ENCODE measurements at regions not wholly inside any gene's neighbourhood (a gene's known extent, or its start where the extent isn't known, plus 50 kb on each side); places are given as distances from the start of the nearest gene placed in this dataset.
"Not testable (repeated sequence)": the region's sequence is repeated elsewhere in the genome, so short reads cannot be mapped to it uniquely, and the experiment has no call there.

DNA sequence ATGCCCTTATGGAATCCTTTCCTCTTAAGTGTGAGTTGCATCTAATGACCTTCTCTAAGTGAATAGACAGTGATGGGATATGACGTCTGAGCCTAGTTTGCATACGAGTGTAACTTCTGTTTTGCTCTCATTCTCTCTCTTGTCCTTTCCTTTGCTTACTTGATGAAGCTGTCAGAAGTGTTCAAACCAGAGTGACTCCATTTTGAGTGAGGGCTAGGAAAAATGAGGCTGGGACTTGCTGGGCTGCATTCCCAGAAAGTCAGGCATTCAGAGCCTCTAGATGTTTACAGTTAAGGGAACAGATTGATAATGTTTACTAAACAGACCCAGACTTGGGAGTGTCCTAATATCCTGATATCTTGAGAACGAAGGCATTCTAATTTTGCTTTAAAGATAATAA lies 311.2 kb upstream of the SOX4 start:
- DNase-seq (ENCODE audit: low spot score) = not testable (repeated sequence)

DNA sequence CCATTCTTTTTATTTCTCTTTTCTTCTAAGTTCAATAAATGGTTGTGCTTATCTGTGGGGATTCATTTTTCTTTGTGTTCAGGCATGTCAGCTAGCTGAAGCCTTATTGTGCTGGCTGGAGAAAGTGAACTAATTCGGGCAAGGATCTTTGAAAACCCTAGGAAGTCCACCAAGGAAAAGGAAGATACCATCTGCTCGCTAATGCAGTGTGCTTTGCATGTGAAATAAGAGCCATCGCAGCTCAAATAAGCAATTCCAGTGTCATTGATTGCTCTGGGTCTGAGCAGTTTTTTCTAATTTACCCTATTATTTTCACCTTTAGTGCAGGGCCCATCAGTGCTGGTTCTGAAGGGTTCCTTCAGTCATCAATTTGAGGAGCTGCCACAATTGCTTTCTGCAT lies 309.4 kb upstream of the SOX4 start:
- DNase-seq (ENCODE audit: low spot score) = no peak

- no peak for DNase-seq (ENCODE audit: low spot score)
Observed at GRCh38 chr6:21284706-21285105, 308.8 kb upstream of the SOX4 start.

- no peak for DNase-seq (ENCODE audit: low spot score)
Observed at GRCh38 chr6:21294144-21294543, 299.4 kb upstream of the SOX4 start.

DNA sequence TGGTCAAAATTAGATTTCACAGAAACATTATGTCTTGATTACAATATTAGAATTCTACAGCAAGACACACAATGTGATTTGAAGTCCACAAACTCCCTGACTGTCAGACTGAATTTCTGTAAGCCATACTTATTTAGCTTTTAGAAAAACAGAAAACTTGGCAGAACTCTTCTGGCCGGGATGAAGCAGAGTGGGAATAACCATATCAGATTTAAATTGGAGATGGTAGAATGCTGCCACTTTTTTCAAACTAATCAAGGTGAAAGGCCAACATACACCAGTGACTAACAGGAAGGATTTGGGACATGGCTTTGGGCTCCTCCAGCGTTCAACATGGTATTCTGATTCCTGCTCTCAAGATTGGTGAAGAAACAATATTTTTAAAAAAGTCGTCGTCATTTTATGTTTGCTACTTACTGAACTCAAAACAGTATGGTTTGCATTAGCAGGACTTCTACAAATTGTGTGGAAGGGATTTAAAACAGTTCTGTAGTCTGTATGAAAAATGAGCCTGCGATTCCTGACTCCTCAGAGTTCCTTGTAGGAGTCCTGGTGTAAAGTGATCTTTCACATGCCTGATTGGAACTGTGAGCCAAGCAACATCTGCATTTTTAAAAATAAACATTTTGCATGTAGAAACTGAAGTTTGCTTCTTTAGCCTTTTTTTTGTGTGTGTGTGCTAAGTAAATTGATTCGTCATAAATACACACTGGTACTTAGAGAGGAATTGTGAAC lies 297.9 kb upstream of the SOX4 start:
- DNase-seq (ENCODE audit: low spot score) = no peak

DNA sequence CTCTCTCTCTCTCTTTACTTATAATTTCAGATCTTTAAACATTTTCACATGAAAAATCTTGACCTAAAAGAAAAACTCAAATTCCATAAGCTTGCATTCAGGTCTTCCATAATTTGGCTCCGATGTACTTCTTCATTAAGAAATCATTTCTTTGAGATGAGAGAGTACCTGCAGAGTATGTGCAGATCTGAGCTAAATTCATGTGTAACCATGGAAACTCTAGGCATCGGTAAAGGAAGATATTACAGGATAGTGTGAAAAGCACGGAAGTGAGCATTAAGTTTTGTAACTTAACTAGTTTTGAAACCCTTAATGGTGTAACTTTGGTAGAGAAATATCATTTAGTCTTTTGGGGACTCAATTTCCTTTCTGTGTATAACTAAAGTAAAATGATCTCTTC lies 295.9 kb upstream of the SOX4 start:
- no peak for DNase-seq (ENCODE audit: low spot score)

DNA sequence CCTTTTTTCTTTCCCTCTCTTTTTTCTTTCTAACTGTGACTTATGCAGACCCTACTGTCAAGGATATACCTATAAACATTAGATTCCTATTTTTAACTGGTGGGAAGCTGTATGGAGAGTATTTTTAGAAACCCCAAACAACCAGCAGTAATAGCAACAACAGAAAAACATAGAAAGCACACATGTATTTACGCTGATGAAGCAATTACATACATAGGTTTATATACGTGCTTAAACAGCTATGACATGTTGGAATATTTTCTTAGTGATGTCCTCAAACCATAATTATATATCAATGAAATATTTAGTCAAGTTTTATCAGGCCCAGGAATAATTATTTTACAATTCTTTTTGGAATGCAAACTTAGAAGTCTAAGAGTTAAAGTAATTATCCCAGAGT lies 294.3 kb upstream of the SOX4 start:
- DNase-seq (ENCODE audit: low spot score) = no peak

DNA sequence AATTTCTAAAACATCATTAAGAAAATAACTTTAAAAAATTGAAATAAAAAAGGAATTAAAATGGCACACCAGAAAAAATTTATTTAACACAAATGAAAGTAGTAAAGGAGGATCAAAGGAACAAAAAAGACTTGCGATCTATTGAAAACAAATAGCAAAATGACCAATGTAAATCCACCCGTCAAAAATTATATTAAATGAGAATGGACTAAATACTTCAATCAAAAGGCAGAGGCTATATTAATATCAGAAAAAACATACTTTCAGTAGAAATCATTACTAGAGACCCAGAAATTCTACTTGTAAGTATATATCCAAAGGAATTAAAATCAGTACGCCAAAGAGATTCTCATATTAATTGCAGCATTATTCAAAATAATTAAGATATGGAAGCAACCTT lies 293.1 kb upstream of the SOX4 start:
- no peak for DNase-seq (ENCODE audit: low spot score)

GRCh38 chr6:21305893-21306332 lies 287.6 kb upstream of the SOX4 start:
- peak; percentile 45 for DNase-seq (ENCODE audit: low spot score)

DNA sequence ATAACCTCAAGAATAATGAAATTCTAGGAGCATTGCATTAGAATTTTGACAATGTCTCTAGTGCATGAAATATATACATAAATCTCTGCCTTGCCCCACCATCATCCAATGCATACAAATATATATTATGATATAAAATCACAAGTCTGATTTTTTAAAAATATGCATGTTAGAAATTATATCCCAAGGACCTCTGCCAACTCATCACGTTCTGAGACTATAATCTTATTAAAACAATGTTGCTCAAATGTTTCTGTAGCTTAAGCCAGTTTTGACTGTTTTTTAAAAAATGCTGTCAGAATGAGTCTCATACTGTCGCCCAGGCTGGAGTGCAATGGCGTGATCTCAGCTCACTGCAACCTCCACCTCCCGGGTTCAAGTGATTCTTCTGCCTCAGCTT lies 287.0 kb upstream of the SOX4 start:
- DNase-seq (ENCODE audit: low spot score) = no peak

GRCh38 chr6:21309807-21310221 lies 283.7 kb upstream of the SOX4 start:
- no peak for DNase-seq (ENCODE audit: low spot score)

- no peak for DNase-seq (ENCODE audit: low spot score)
Observed at GRCh38 chr6:21310568-21311140, 282.9 kb upstream of the SOX4 start.

DNA sequence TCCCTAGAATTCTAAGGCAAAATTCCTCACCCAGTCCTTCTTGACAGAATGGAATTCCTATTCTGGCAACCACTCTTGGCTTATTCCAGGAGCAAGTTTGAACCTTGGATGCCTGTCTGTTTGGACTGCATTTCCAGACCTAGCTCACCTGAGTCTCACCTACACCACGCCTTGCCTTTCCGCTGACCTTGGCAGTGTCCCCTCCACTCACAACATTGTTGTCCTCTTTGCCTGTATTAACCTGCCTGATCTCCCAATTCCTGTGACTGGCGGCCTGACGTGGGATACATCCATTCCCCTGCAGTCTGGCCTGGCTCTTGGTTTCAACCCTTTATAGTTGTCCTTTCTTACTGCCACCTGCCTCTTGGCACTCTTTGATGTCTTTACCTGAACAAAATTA lies 281.4 kb upstream of the SOX4 start:
- DNase-seq (ENCODE audit: low spot score) = no peak

DNA sequence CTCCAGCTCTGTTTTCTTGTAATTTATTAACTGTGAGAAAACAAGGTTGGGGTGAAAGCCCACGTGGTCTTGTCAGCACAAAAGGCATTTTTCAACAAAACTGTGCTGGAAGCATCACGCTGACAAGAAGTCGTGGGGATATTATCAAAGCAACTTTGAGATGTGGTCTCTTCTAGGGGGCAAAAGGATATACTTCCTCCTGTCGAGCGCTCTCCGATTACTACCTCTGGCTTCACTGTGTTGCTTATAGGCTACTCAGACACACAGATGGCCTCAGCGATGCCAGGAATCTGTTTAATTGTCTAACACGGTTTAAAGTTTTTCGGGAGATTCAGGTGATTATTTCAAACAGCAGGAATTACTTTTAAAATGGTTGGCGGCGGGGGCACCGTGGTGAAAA lies 275.9 kb upstream of the SOX4 start:
- no peak for DNase-seq (ENCODE audit: low spot score)

DNA sequence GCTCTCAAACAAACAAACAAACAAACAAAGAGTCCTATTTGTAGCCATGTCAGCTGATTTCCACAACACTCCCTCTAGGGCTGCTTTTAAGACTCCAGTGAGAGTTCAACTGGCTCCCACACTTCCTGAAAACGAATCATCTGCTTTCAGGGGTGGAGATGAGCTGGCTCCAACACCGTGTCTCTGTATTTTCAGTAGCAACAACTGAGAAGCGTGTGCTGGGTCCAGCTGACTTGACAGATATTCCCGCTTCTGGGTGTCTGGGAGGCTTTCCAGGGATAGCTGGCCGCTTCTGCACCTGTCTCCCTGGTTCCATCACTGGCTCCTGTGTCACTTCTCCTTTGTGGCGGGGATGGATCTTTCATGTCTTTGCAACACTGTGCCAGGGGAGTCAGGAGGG lies 272.5 kb upstream of the SOX4 start:
- no peak for DNase-seq (ENCODE audit: low spot score)

DNA sequence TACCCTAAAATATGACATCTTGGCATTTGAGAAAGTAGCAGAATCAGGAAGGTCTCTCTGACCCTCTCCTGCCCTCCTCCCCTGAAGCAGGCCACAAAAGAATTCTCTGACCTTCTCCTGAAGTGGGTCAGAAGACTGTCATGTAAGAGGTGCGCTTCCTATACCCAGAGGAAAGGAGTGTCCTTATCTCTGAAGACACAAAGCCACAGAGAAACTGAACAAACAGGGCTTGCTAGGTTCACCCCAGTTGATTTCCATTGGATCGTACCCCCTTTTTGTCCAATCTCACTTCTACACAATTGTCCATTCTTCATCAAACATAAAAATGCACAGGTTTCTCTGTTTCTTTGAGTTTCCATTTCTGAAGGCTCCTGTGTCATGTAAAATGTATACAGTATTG lies 272.0 kb upstream of the SOX4 start:
- DNase-seq (ENCODE audit: low spot score) = no peak

DNA sequence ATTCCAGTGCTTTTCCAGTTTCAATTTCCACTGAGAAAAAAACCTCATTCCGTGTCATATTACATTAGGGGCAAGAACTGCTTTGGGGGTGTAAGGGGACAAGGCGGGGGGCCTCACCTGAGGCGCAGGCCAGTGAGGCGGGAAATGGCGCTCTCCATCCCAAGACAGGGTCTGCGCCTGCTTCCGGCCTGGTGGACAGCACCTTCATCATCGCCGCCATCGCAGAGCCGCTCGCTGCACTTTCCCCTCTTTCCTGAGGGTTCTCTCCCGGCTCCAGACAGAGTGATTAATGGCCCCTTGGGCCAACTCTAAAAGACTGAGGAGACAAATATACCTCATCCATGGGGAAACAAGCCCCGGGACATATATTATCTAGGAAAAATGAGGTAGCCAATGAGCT lies 270.0 kb upstream of the SOX4 start:
- no peak for DNase-seq (ENCODE audit: low spot score)

- DNase-seq (ENCODE audit: low spot score) = no peak
Observed at GRCh38 chr6:21325201-21325856, 268.2 kb upstream of the SOX4 start.

GRCh38 chr6:21327326-21328112 lies 266.0 kb upstream of the SOX4 start:
- DNase-seq (ENCODE audit: low spot score) = no peak

GRCh38 chr6:21331235-21331634 lies 262.3 kb upstream of the SOX4 start:
- DNase-seq (ENCODE audit: low spot score) = no peak

- no peak for DNase-seq (ENCODE audit: low spot score)
Observed at GRCh38 chr6:21332077-21332476, 261.5 kb upstream of the SOX4 start.

DNA sequence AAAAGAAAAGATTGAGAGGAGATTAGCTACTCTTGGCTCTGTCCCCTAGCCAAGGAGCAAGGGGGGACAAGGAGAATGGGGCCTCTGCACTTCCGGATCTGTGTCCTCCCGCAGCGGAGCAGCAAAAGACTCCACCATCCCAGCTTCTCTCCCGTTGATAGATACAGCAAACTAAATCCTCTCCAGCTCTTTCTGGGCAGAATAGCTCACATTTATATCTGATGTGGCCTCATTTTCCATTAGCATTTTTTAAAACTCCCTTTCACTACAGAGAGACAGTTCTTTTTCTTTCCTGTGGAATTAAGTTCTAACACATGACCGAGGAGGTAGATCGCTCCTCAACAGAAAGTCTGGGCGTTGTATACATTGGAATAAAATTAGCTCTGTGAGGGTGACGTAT lies 260.9 kb upstream of the SOX4 start:
- no peak for DNase-seq (ENCODE audit: low spot score)

GRCh38 chr6:21333715-21334114 lies 259.8 kb upstream of the SOX4 start:
- DNase-seq (ENCODE audit: low spot score) = peak; percentile 37
